ENCODE measurements at regions not wholly inside any gene's neighbourhood (a gene's known extent, or its start where the extent isn't known, plus 50 kb on each side); places are given as distances from the start of the nearest gene placed in this dataset.

- H3K4me2 ChIP-seq (ENCODE audit: insufficient read depth, low read length), result no peak overlapping the region
- H2AFZ ChIP-seq (ENCODE audit: low read depth, low read length), result no peak overlapping the region
- H3K4me3 ChIP-seq, result no peak overlapping the region
- no TSS peak for BruUV-seq (replicated peaks)
- no peak overlapping the region for H3K27ac ChIP-seq (ENCODE audit: extremely low read depth, low read depth, low read length)
- 0% methylated on average over 2 of the region's 3 CpGs for WGBS (ENCODE audit: insufficient coverage, low coverage, missing lambda C conversion rate)
- H3K36me3 ChIP-seq (ENCODE audit: control insufficient read depth, insufficient read depth, low read length), result no peaks in the 10 kb centered on the region
- no peak for ATAC-seq
- H3K79me2 ChIP-seq (ENCODE audit: control insufficient read depth, insufficient read depth, low read length), result no peaks in the 10 kb centered on the region
- in situ Hi-C loops (cut with MboI) (no loop called here), intact Hi-C loops (cut with micrococcal nuclease) (no loop called here)
- no peaks in the 10 kb centered on the region for H3K4me1 ChIP-seq (replicated peaks in 1 of 2; ENCODE audit: control insufficient read depth in 2 of 2, insufficient read depth in 2 of 2, low read length in 2 of 2)
- H3K9ac ChIP-seq (ENCODE audit: insufficient read depth in 1 of 2, low read depth in 2 of 2, low read length in 2 of 2), result no peak overlapping the region
- H4K20me1 ChIP-seq (replicated peaks; ENCODE audit: control insufficient read depth, insufficient read depth, low read length), result no peaks in the 10 kb centered on the region
- H3K9me3 ChIP-seq (replicated peaks; ENCODE audit: control insufficient read depth, insufficient read depth, low read depth, low read length), result no peaks in the 10 kb centered on the region
- H3K27me3 ChIP-seq (ENCODE audit: control insufficient read depth in 2 of 2, insufficient read depth in 2 of 2, low read length in 2 of 2), result no peaks in the 10 kb centered on the region
- H3K9me1 ChIP-seq (ENCODE audit: control insufficient read depth, insufficient read depth, low read length), result no peaks in the 10 kb centered on the region
- ChIA-PET POLR2A (no interaction called here), CTCF (ENCODE audit: low intra/inter-chr PET ratio) (interaction anchor here (0.5 kb wide), 1 partner anchor 42 kb away, joined by 3 read pairs; no protein-coding TSS in a partner anchor)
- FAIRE-seq, result no peak
- DNase-seq (ENCODE audit: extremely low read depth in 1 of 4, low spot score in 3 of 4), result no peak
- TF ChIP-seq REST (IDR thresholded peaks at IDR 0.05; ENCODE audit: borderline replicate concordance) (no peak), REST (CRISPR knock-in tag; IDR thresholded peaks at IDR 0.05; ENCODE audit: low read depth) (no peak), ARID3B (CRISPR knock-in tag; IDR thresholded peaks at IDR 0.05; ENCODE audit: borderline replicate concordance) (no peak), CEBPG (CRISPR knock-in tag; IDR thresholded peaks at IDR 0.05) (no peak), CEBPG (tag; conservative IDR thresholded peaks at IDR 0.05 in 1 of 2, IDR thresholded peaks at IDR 0.05 in 1 of 2) (no peak)
These were observed 345.0 kb downstream of the TLE1 start for GRCh38 chr9:81344366-81344765.
